Head of caudate nucleus (tissue), 42 donors: ENCODE measurements at regions not wholly inside any gene's neighbourhood (a gene's known extent, or its start where the extent isn't known, plus 50 kb on each side); places are given as distances from the start of the nearest gene placed in this dataset.
"Not testable (repeated sequence)": the region's sequence is repeated elsewhere in the genome, so short reads cannot be mapped to it uniquely, and the experiment has no call there.

Experiments used
- DNase-seq, 42 donors: peaks; one replicate each; pipeline versions ENCODE4 v3.0.0 to v3.0.0-alpha.2; 2020 to 2021; ENCODE audit warnings: mixed read lengths in 7 of 42
- intact Hi-C: fragments of 100-400 bp; cut with DNase I; formaldehyde crosslinking; loops from one replicate; pipeline ENCODE4 v1.15.0; 2022

GRCh38 chr16:88196471-88197400 is 186.0 kb upstream of the ZNF469 start:
- intact Hi-C loops, result no loop called here

GRCh38 chr16:88197481-88198456 is 185.0 kb upstream of the ZNF469 start:
- peak in 3 of 42 donors; percentile 6 to 30 (median 15) for DNase-seq
- intact Hi-C loops, result no loop called here

More at GRCh38 chr16:88196471-88197400, 186.0 kb upstream of the ZNF469 start:
- peak in 1 of 42 donors; percentile 12 for DNase-seq

- intact Hi-C loops, DNase-seq: not testable (repeated sequence)
Measured at GRCh38 chr16:88198457-88199295, 184.1 kb upstream of the ZNF469 start.

GRCh38 chr16:88199296-88200153 is 183.2 kb upstream of the ZNF469 start:
- DNase-seq, result peak in 2 of 42 donors; percentile 12 to 20
- intact Hi-C loops, result not testable (repeated sequence)

- intact Hi-C loops, result not testable (repeated sequence)
- DNase-seq, result peak in 1 of 42 donors; percentile 40
Measured at GRCh38 chr16:88200154-88200895, 182.4 kb upstream of the ZNF469 start.

GRCh38 chr16:88200896-88201185 is 181.9 kb upstream of the ZNF469 start:
- DNase-seq, result no peak
- intact Hi-C loops, result no loop called here

GRCh38 chr16:88201611-88202010 is 181.1 kb upstream of the ZNF469 start:
- intact Hi-C loops, DNase-seq: not testable (repeated sequence)

- intact Hi-C loops, result no loop called here
- DNase-seq, result no peak
Measured at GRCh38 chr16:88202207-88202745, 180.5 kb upstream of the ZNF469 start.

- DNase-seq, intact Hi-C loops: not testable (repeated sequence)
Measured at GRCh38 chr16:88202856-88203681, 179.7 kb upstream of the ZNF469 start.

- intact Hi-C loops, result not testable (repeated sequence)
Measured at GRCh38 chr16:88204131-88205110, 178.3 kb upstream of the ZNF469 start.

GRCh38 chr16:88205482-88205881 is 177.3 kb upstream of the ZNF469 start:
- intact Hi-C loops, DNase-seq: not testable (repeated sequence)

More at GRCh38 chr16:88204131-88205110, 178.3 kb upstream of the ZNF469 start:
- not testable (repeated sequence) for DNase-seq

- intact Hi-C loops, result not testable (repeated sequence)
Measured at GRCh38 chr16:88206006-88206405, 176.8 kb upstream of the ZNF469 start.

GRCh38 chr16:88206516-88206915 is 176.2 kb upstream of the ZNF469 start:
- intact Hi-C loops, result not testable (repeated sequence)

More at GRCh38 chr16:88206006-88206405, 176.8 kb upstream of the ZNF469 start:
- not testable (repeated sequence) for DNase-seq

GRCh38 chr16:88208112-88208511 is 174.6 kb upstream of the ZNF469 start:
- DNase-seq, result no peak
- intact Hi-C loops, result no loop called here

More at GRCh38 chr16:88206516-88206915, 176.2 kb upstream of the ZNF469 start:
- DNase-seq, result not testable (repeated sequence)

- intact Hi-C loops, result not testable (repeated sequence)
Measured at GRCh38 chr16:88208776-88209175, 174.0 kb upstream of the ZNF469 start.

More at GRCh38 chr16:88208776-88209175, 174.0 kb upstream of the ZNF469 start:
- not testable (repeated sequence) for DNase-seq
